ENCODE measurements at regions not wholly inside any gene's neighbourhood (a gene's known extent, or its start where the extent isn't known, plus 50 kb on each side); places are given as distances from the start of the nearest gene placed in this dataset.

GRCh38 chr7:68420342-68421192 lies 1177.7 kb upstream of the AUTS2 start:
- Histone ChIP-seq H3K27me3 (no peaks in the 10 kb centered on the region), H3K4me3 (ENCODE audit: low read depth, low read length) (no peak overlapping the region), H3K36me3 (no peaks in the 10 kb centered on the region), H3K9me3 (no peaks in the 10 kb centered on the region), H3K4me1 (no peaks in the 10 kb centered on the region; the same call in 1 of the 2 replicates)
- TF ChIP-seq CTCF (IDR thresholded peaks at IDR 0.05; ENCODE audit: low read depth, low read length): no peak
- DNase-seq: no peak

- Histone ChIP-seq H3K36me3 (no peaks in the 10 kb centered on the region), H3K9me3 (no peaks in the 10 kb centered on the region), H3K4me3 (ENCODE audit: low read depth, low read length) (no peak overlapping the region), H3K27me3 (no peaks in the 10 kb centered on the region), H3K4me1 (peaks cover 7% of the 10 kb centered on the region)
- TF ChIP-seq CTCF (IDR thresholded peaks at IDR 0.05; ENCODE audit: low read depth, low read length): no peak
- DNase-seq: no peak
These were observed 1176.6 kb upstream of the AUTS2 start for GRCh38 chr7:68421712-68422111.

- no peak for TF ChIP-seq CTCF (IDR thresholded peaks at IDR 0.05; ENCODE audit: low read depth, low read length)
- Histone ChIP-seq H3K36me3 (no peaks in the 10 kb centered on the region), H3K4me3 (ENCODE audit: low read depth, low read length) (no peak overlapping the region), H3K9me3 (no peaks in the 10 kb centered on the region), H3K27me3 (no peaks in the 10 kb centered on the region), H3K4me1 (peaks cover 7% of the 10 kb centered on the region)
- no peak for DNase-seq
These were observed 1176.0 kb upstream of the AUTS2 start for GRCh38 chr7:68422281-68422680.

- Histone ChIP-seq H3K4me1 (peaks cover 7% of the 10 kb centered on the region), H3K9me3 (no peaks in the 10 kb centered on the region), H3K27me3 (no peaks in the 10 kb centered on the region), H3K36me3 (no peaks in the 10 kb centered on the region), H3K4me3 (ENCODE audit: low read depth, low read length) (no peak overlapping the region)
- DNase-seq: no peak
- no peak for TF ChIP-seq CTCF (IDR thresholded peaks at IDR 0.05; ENCODE audit: low read depth, low read length)
These were observed 1174.9 kb upstream of the AUTS2 start for GRCh38 chr7:68423356-68423755.

- no peaks in the 10 kb centered on the region for H3K27me3 ChIP-seq
- H3K36me3 ChIP-seq: no peaks in the 10 kb centered on the region
- H3K4me3 ChIP-seq (ENCODE audit: low read depth, low read length): no peak overlapping the region
- H3K4me1 ChIP-seq: peaks cover 7% of the 10 kb centered on the region
- H3K9me3 ChIP-seq: no peaks in the 10 kb centered on the region
- DNase-seq: no peak
- TF ChIP-seq CTCF (IDR thresholded peaks at IDR 0.05; ENCODE audit: low read depth, low read length): no peak
These were observed 1173.5 kb upstream of the AUTS2 start for GRCh38 chr7:68424658-68425297.

GRCh38 chr7:68425377-68425776 lies 1172.9 kb upstream of the AUTS2 start:
- Histone ChIP-seq H3K36me3 (no peaks in the 10 kb centered on the region), H3K4me3 (ENCODE audit: low read depth, low read length) (no peak overlapping the region), H3K9me3 (no peaks in the 10 kb centered on the region), H3K27me3 (no peaks in the 10 kb centered on the region), H3K4me1 (peaks cover 7% of the 10 kb centered on the region)
- peak; percentile 40 for DNase-seq
- peak; percentile 69 for TF ChIP-seq CTCF (IDR thresholded peaks at IDR 0.05; ENCODE audit: low read depth, low read length)
